ENCODE measurements at regions not wholly inside any gene's neighbourhood (a gene's known extent, or its start where the extent isn't known, plus 50 kb on each side); places are given as distances from the start of the nearest gene placed in this dataset.

- intact Hi-C loops (cut with micrococcal nuclease) = no loop called here
- Histone ChIP-seq H3K27me3 (ENCODE audit: low read depth) (peaks cover 9% of the 10 kb centered on the region), H3K27ac (replicated peaks) (no peak overlapping the region), H3K4me3 (no peak overlapping the region), H3K36me3 (no peaks in the 10 kb centered on the region), H3K4me1 (no peaks in the 10 kb centered on the region), H3K9me3 (replicated peaks) (no peaks in the 10 kb centered on the region)
- no peak for DNase-seq
- TF ChIP-seq CTCF (IDR thresholded peaks at IDR 0.05; ENCODE audit: borderline replicate concordance) = no peak
Observed at GRCh38 chr10:111811517-111811916, 372.0 kb downstream of the GPAM start.

GRCh38 chr10:111820471-111820870 lies 363.1 kb downstream of the GPAM start:
- Histone ChIP-seq H3K27ac (replicated peaks) (no peak overlapping the region), H3K9me3 (replicated peaks) (no peaks in the 10 kb centered on the region), H3K4me3 (no peak overlapping the region), H3K4me1 (no peaks in the 10 kb centered on the region), H3K27me3 (ENCODE audit: low read depth) (no peaks in the 10 kb centered on the region), H3K36me3 (no peaks in the 10 kb centered on the region)
- no peak for DNase-seq
- TF ChIP-seq CTCF (IDR thresholded peaks at IDR 0.05; ENCODE audit: borderline replicate concordance) = no peak
- intact Hi-C loops (cut with micrococcal nuclease) = no loop called here

GRCh38 chr10:111821871-111822270 lies 361.7 kb downstream of the GPAM start:
- Histone ChIP-seq H3K27me3 (ENCODE audit: low read depth) (no peaks in the 10 kb centered on the region), H3K27ac (replicated peaks) (no peak overlapping the region), H3K9me3 (replicated peaks) (no peaks in the 10 kb centered on the region), H3K36me3 (no peaks in the 10 kb centered on the region), H3K4me3 (no peak overlapping the region), H3K4me1 (no peaks in the 10 kb centered on the region)
- intact Hi-C loops (cut with micrococcal nuclease) = no loop called here
- no peak for DNase-seq
- no peak for TF ChIP-seq CTCF (IDR thresholded peaks at IDR 0.05; ENCODE audit: borderline replicate concordance)

- H3K27ac ChIP-seq (replicated peaks) = no peak overlapping the region
- TF ChIP-seq CTCF (IDR thresholded peaks at IDR 0.05; ENCODE audit: borderline replicate concordance) = no peak
Observed at GRCh38 chr10:111822661-111823060, 360.9 kb downstream of the GPAM start.

GRCh38 chr10:111824128-111824527 lies 359.4 kb downstream of the GPAM start:
- no peak for DNase-seq
- H3K36me3 ChIP-seq = no peaks in the 10 kb centered on the region
- intact Hi-C loops (cut with micrococcal nuclease) = no loop called here
- no peaks in the 10 kb centered on the region for H3K27me3 ChIP-seq (ENCODE audit: low read depth)
- TF ChIP-seq CTCF (IDR thresholded peaks at IDR 0.05; ENCODE audit: borderline replicate concordance) = no peak
- no peaks in the 10 kb centered on the region for H3K4me1 ChIP-seq
- no peak overlapping the region for H3K27ac ChIP-seq (replicated peaks)
- H3K4me3 ChIP-seq = no peak overlapping the region
- no peaks in the 10 kb centered on the region for H3K9me3 ChIP-seq (replicated peaks)

More at GRCh38 chr10:111822661-111823060, 360.9 kb downstream of the GPAM start:
- Histone ChIP-seq H3K9me3 (replicated peaks) (no peaks in the 10 kb centered on the region), H3K36me3 (no peaks in the 10 kb centered on the region), H3K27me3 (ENCODE audit: low read depth) (no peaks in the 10 kb centered on the region), H3K4me1 (no peaks in the 10 kb centered on the region), H3K4me3 (no peak overlapping the region)
- no peak for DNase-seq
- intact Hi-C loops (cut with micrococcal nuclease) = no loop called here

GRCh38 chr10:111830359-111830758 lies 353.2 kb downstream of the GPAM start:
- no peak for TF ChIP-seq CTCF (IDR thresholded peaks at IDR 0.05; ENCODE audit: borderline replicate concordance)
- H3K4me3 ChIP-seq = no peak overlapping the region
- no peak overlapping the region for H3K27ac ChIP-seq (replicated peaks)
- H3K27me3 ChIP-seq (ENCODE audit: low read depth) = peaks cover 10% of the 10 kb centered on the region
- H3K4me1 ChIP-seq = no peaks in the 10 kb centered on the region
- H3K36me3 ChIP-seq = no peaks in the 10 kb centered on the region
- intact Hi-C loops (cut with micrococcal nuclease) = no loop called here
- H3K9me3 ChIP-seq (replicated peaks) = no peaks in the 10 kb centered on the region
- DNase-seq = no peak
